SK-N-SH (cell line): ENCODE measurements at regions not wholly inside any gene's neighbourhood (a gene's known extent, or its start where the extent isn't known, plus 50 kb on each side); places are given as distances from the start of the nearest gene placed in this dataset.

Experiments
- CTCF ChIA-PET: fragments of 300-600, 350-600 bp; formaldehyde crosslinking; extraction: SDS; loops from one replicate; lab custom pipeline; 2021; lab: Yijun Ruan, JAX
- POLR2A ChIA-PET: fragments of 350-600 bp; sonication (Branson Sonifier 250); formaldehyde crosslinking; extraction: SDS; loops from one replicate; lab custom pipeline; 2020; ENCODE audit warnings: antibody characterized with exemption, inconsistent platforms; lab: Yijun Ruan, JAX
- DNase-seq: peaks from one replicate; pipeline ENCODE4 v3.0.0; 2012
- H2AFZ ChIP-seq: fragments of 200-600 bp; sonication (generic); 2 replicates; pipeline ENCODE4 v1.8.1; 2016; ENCODE audit warnings: antibody characterized with exemption, mild to moderate bottlenecking, low read depth
- H3F3A ChIP-seq: fragments of 200-600 bp; sonication (generic); replicated peaks from 2 replicates; pipeline ENCODE3; 2016; ENCODE audit warnings: antibody characterized with exemption, mild to moderate bottlenecking; ENCODE audit not compliant: insufficient read depth
- H3K27ac ChIP-seq, 2 experiments: fragments of 200-500 bp in 1 of 2; fragments of 200-600 bp in 1 of 2; sonication (Bioruptor generic) in 1 of 2; sonication (generic), shearing (Covaris generic) in 1 of 2; 2 replicates each; pipeline versions ENCODE4 v1.5.1 to v1.6.1; 2014 to 2016; ENCODE audit warnings: low read depth in 2 of 2, inconsistent platforms in 1 of 2, low read length in 1 of 2, mild to moderate bottlenecking in 1 of 2, mixed read lengths in 1 of 2
- H3K27me3 ChIP-seq: fragments of 200-600 bp; sonication (generic), shearing (Covaris generic); 2 replicates; pipeline ENCODE4 v1.6.1; 2016; ENCODE audit warnings: mixed run types; ENCODE audit not compliant: insufficient read depth
- H3K36me3 ChIP-seq, 2 experiments: fragments of 200-500 bp in 1 of 2; fragments of 200-600 bp in 1 of 2; sonication (Bioruptor generic) in 1 of 2; sonication (generic) in 1 of 2; replicated peaks in 1 of 2; 2 replicates each; pipeline versions ENCODE3 to v1.5.1; 2014 to 2016; ENCODE audit warnings: low read length in 1 of 2, mild to moderate bottlenecking in 1 of 2; ENCODE audit not compliant: insufficient read depth in 2 of 2, control insufficient read depth in 1 of 2
- H3K4me1 ChIP-seq, 2 experiments: fragments of 200-500 bp in 1 of 2; fragments of 200-600 bp in 1 of 2; sonication (Bioruptor generic) in 1 of 2; sonication (generic), shearing (Covaris generic) in 1 of 2; 2 replicates each; pipeline versions ENCODE4 v1.5.1 to v1.6.1; 2014 to 2016; ENCODE audit warnings: low read depth in 1 of 2, low read length in 1 of 2, mixed run types in 1 of 2; ENCODE audit not compliant: insufficient read depth in 2 of 2, control insufficient read depth in 1 of 2
- H3K4me2 ChIP-seq: fragments of 200-600 bp; sonication (generic), shearing (Covaris generic); 2 replicates; pipeline ENCODE4 v1.6.1; 2017; ENCODE audit warnings: mixed run types
- H3K4me3 ChIP-seq, 2 experiments: fragments of 200-500 bp in 1 of 2; fragments of 200-600 bp in 1 of 2; sonication (Bioruptor generic) in 1 of 2; sonication (generic), shearing (Covaris generic) in 1 of 2; 2 replicates each; pipeline versions ENCODE4 v1.5.1 to v1.8.1; 2014 to 2016; ENCODE audit warnings: low read depth in 2 of 2, inconsistent platforms in 1 of 2, low read length in 1 of 2, mild to moderate bottlenecking in 1 of 2, mixed read lengths in 1 of 2, moderate library complexity in 1 of 2
- H3K79me2 ChIP-seq: fragments of 200-600 bp; sonication (generic); 2 replicates; pipeline ENCODE4 v1.8.1; 2017; ENCODE audit warnings: mild to moderate bottlenecking; ENCODE audit not compliant: insufficient read depth
- H3K9ac ChIP-seq: fragments of 200-600 bp; sonication (generic); 2 replicates; pipeline ENCODE4 v1.6.1; 2017; ENCODE audit warnings: mixed run types
- H3K9me2 ChIP-seq: fragments of 200-600 bp; sonication (generic); 2 replicates; pipeline ENCODE4 v1.6.1; 2017; ENCODE audit warnings: mixed run types
- H3K9me3 ChIP-seq: fragments of 200-600 bp; sonication (generic); 2 replicates; pipeline ENCODE4 v1.6.1; 2017; ENCODE audit warnings: mixed run types, mild to moderate bottlenecking, moderate library complexity
- H4K20me1 ChIP-seq: fragments of 200-600 bp; sonication (generic); 2 replicates; pipeline ENCODE4 v1.6.1; 2017; ENCODE audit warnings: mild to moderate bottlenecking, mixed run types; ENCODE audit not compliant: insufficient read depth
- CTCF ChIP-seq: fragments of 200-600 bp; sonication (generic); IDR thresholded peaks from 2 replicates; pipeline ENCODE4 v1.6.1; 2017; ENCODE audit warnings: antibody characterized with exemption, mild to moderate bottlenecking, moderate library complexity
- EP300 ChIP-seq, 2 experiments: IDR thresholded peaks; 2 replicates each; pipeline versions ENCODE4 v1.4.0 to v1.6.1; 2012; ENCODE audit warnings: borderline replicate concordance in 1 of 2, low read depth in 1 of 2, low read length in 1 of 2
- FOSL2 ChIP-seq: IDR thresholded peaks from 2 replicates; pipeline ENCODE4 v1.4.0; 2012; ENCODE audit warnings: low read depth, mild to moderate bottlenecking, moderate library complexity, borderline replicate concordance
- FOXJ3 ChIP-seq: sonication (generic); formaldehyde crosslinking; IDR thresholded peaks from 2 replicates; pipeline ENCODE4 v1.5.1; 2020; ENCODE audit warnings: mild to moderate bottlenecking, missing genetic modification reagents
- FOXM1 ChIP-seq: IDR thresholded peaks from 2 replicates; pipeline ENCODE4 v1.4.0; 2012; ENCODE audit warnings: low read depth, mild to moderate bottlenecking
- GABPA ChIP-seq: IDR thresholded peaks from 2 replicates; pipeline ENCODE4 v1.4.0; 2012; ENCODE audit warnings: low read depth, mild to moderate bottlenecking
- GATA2 ChIP-seq: sonication (generic); formaldehyde crosslinking; IDR thresholded peaks from 2 replicates; pipeline ENCODE4 v1.5.0; 2020; ENCODE audit warnings: mild to moderate bottlenecking, missing genetic modification reagents
- IRF3 ChIP-seq: fragments of 150-350 bp; IDR thresholded peaks from 2 replicates; pipeline ENCODE4 v1.6.1; 2016; ENCODE audit warnings: mild to moderate bottlenecking, low read depth, low read length
- JUND ChIP-seq: IDR thresholded peaks from 2 replicates; pipeline ENCODE4 v1.4.0; 2012
- MAX ChIP-seq: IDR thresholded peaks from 2 replicates; pipeline ENCODE4 v1.4.0; 2012; ENCODE audit warnings: low read depth
- MEF2A ChIP-seq: IDR thresholded peaks from 2 replicates; pipeline ENCODE4 v1.4.0; 2012; ENCODE audit warnings: low read depth, borderline replicate concordance
- NRF1 ChIP-seq: IDR thresholded peaks from 2 replicates; pipeline ENCODE4 v1.6.1; 2012; ENCODE audit warnings: low read depth, mild to moderate bottlenecking, low read length
- PBX3 ChIP-seq: IDR thresholded peaks from 2 replicates; pipeline ENCODE4; 2012
- RAD21 ChIP-seq: IDR thresholded peaks from 2 replicates; pipeline ENCODE4 v1.6.1; 2012; ENCODE audit warnings: mild to moderate bottlenecking, low read length
- RCOR1 ChIP-seq: fragments of 150-350 bp; IDR thresholded peaks from 2 replicates; pipeline ENCODE4 v1.6.1; 2017; ENCODE audit warnings: antibody characterized with exemption, low read length
- SIN3A ChIP-seq: IDR thresholded peaks from 2 replicates; pipeline ENCODE4 v1.6.1; 2012; ENCODE audit warnings: low read depth, mild to moderate bottlenecking, low read length, moderate library complexity, borderline replicate concordance
- SMC3 ChIP-seq: IDR thresholded peaks from 2 replicates; pipeline ENCODE4 v1.6.1; 2012; ENCODE audit warnings: low read depth, low read length, improper control_type of control experiment
- TCF12 ChIP-seq: IDR thresholded peaks from 2 replicates; pipeline ENCODE4 v1.4.0; 2012
- TEAD4 ChIP-seq: IDR thresholded peaks from 2 replicates; pipeline ENCODE4 v1.4.0; 2012; ENCODE audit warnings: mild to moderate bottlenecking, borderline replicate concordance; ENCODE audit not compliant: insufficient read depth
- USF2 ChIP-seq: fragments of 150-350 bp; IDR thresholded peaks from 2 replicates; pipeline ENCODE4 v1.6.1; 2017; ENCODE audit warnings: antibody characterized with exemption, low read length, low read depth, borderline replicate concordance
- WGBS: methylation state at CpG from one replicate; pipeline ENCODE4 v1.1.6; 2017; ENCODE audit warnings: low lambda C conversion rate; 5-methylcytosine and 5-hydroxymethylcytosine counted together

GRCh38 chr2:186103276-186103675 lies 364.7 kb downstream of the FSIP2 start:
- Histone ChIP-seq H3F3A (no peaks in the 10 kb centered on the region), H3K27me3 (no peaks in the 10 kb centered on the region), H3K9me3 (no peaks in the 10 kb centered on the region), H3K79me2 (no peaks in the 10 kb centered on the region), H3K27ac (no peak overlapping the region), H3K4me1 (no peaks in the 10 kb centered on the region; a peak in 2 of 4 replicates), H3K4me2 (no peak overlapping the region), H3K9ac (no peak overlapping the region), H3K9me2 (0 out of 2 replicates have a peak, but pooled peaks cover 5% of the 10 kb centered on the region), H4K20me1 (no peaks in the 10 kb centered on the region), H3K36me3 (no peaks in the 10 kb centered on the region), H2AFZ (no peak overlapping the region), H3K4me3 (no peak overlapping the region)
- POLR2A ChIA-PET = no interaction called here
- no peak for DNase-seq
- WGBS = 83% methylated on average over 2 of the region's 2 CpGs
- TF ChIP-seq FOXM1 (no peak), EP300 (IDR thresholded peaks at IDR 0.05; ENCODE audit: borderline replicate concordance in 1 of 2, low read depth in 1 of 2, low read length in 1 of 2) (no peak), RCOR1 (no peak), SMC3 (no peak), PBX3 (no peak), CTCF (no peak), GABPA (no peak), RAD21 (no peak), IRF3 (no peak), TEAD4 (no peak), NRF1 (no peak)
- CTCF ChIA-PET = interaction anchor here (0.7 kb wide), 1 partner anchor 35 kb away, joined by 3 read pairs; no protein-coding TSS in a partner anchor

- H3K4me2 ChIP-seq = 0 out of 2 replicates have a peak overlapping the region, but pooled peaks have one; percentile 17
- no peaks in the 10 kb centered on the region for H3K79me2 ChIP-seq
- DNase-seq = no peak
- no peaks in the 10 kb centered on the region for H3K9me3 ChIP-seq
- ChIA-PET CTCF (no interaction called here), POLR2A (no interaction called here)
- H3K27ac ChIP-seq = peak overlapping the region in 1 of 2 experiments; percentile 19; a peak in 1 of 4 replicates
- H4K20me1 ChIP-seq = no peaks in the 10 kb centered on the region
- H3K9ac ChIP-seq = no peak overlapping the region
- H3K4me1 ChIP-seq = no peaks in the 10 kb centered on the region; a peak in 2 of 4 replicates
- H3K36me3 ChIP-seq = no peaks in the 10 kb centered on the region
- H2AFZ ChIP-seq = no peak overlapping the region
- 0 out of 2 replicates have a peak, but pooled peaks cover 5% of the 10 kb centered on the region for H3K9me2 ChIP-seq
- no peak overlapping the region for H3K4me3 ChIP-seq
- WGBS = 85% methylated on average over 1 of the region's 1 CpG
- H3K27me3 ChIP-seq = no peaks in the 10 kb centered on the region
- H3F3A ChIP-seq = no peaks in the 10 kb centered on the region
- TF ChIP-seq GABPA (no peak), GATA2 (no peak), USF2 (no peak), MEF2A (no peak), MAX (no peak), CTCF (no peak), FOXJ3 (CRISPR knock-in tag) (no peak), SIN3A (no peak), JUND (peak; percentile 58), RCOR1 (no peak), FOSL2 (peak; percentile 65; the same call in 1 of the 2 replicates), TCF12 (peak; percentile 61; the same call in 1 of the 2 replicates)
Measured at GRCh38 chr2:186105016-186105724, 366.6 kb downstream of the FSIP2 start.
